ENCODE measurements at regions not wholly inside any gene's neighbourhood (a gene's known extent, or its start where the extent isn't known, plus 50 kb on each side); places are given as distances from the start of the nearest gene placed in this dataset.

- ATAC-seq (no peak), DNase-seq (no peak)
- Histone ChIP-seq H3K9me3 (peaks cover 19% of the 10 kb centered on the region), H3K4me1 (ENCODE audit: low read depth) (no peaks in the 10 kb centered on the region), H3K4me3 (no peak overlapping the region), H3K36me3 (ENCODE audit: low read depth) (no peaks in the 10 kb centered on the region)
- TF ChIP-seq CTCF (IDR thresholded peaks at IDR 0.05) = no peak
- intact Hi-C loops (cut with DNase I, micrococcal nuclease) = no loop called here
Observed at GRCh38 chr13:65401315-65401714, 1828.8 kb downstream of the PCDH9 start.

- no peak overlapping the region for H3K4me3 ChIP-seq
- peaks cover 23% of the 10 kb centered on the region for H3K9me3 ChIP-seq
- ATAC-seq (no peak), DNase-seq (no peak)
- intact Hi-C loops (cut with DNase I, micrococcal nuclease) = no loop called here
- TF ChIP-seq CTCF (IDR thresholded peaks at IDR 0.05) = no peak
- H3K36me3 ChIP-seq (ENCODE audit: low read depth) = no peaks in the 10 kb centered on the region
- no peaks in the 10 kb centered on the region for H3K4me1 ChIP-seq (ENCODE audit: low read depth)
Observed at GRCh38 chr13:65400702-65401101, 1829.4 kb downstream of the PCDH9 start.

- no peak for ATAC-seq
- no peak for TF ChIP-seq CTCF (IDR thresholded peaks at IDR 0.05)
- intact Hi-C loops (cut with DNase I, micrococcal nuclease) = no loop called here
Observed at GRCh38 chr13:65387743-65388347, 1842.3 kb downstream of the PCDH9 start.

GRCh38 chr13:65378943-65379519 is 1851.1 kb downstream of the PCDH9 start:
- no peak for TF ChIP-seq CTCF (IDR thresholded peaks at IDR 0.05)
- no peak overlapping the region for H3K4me3 ChIP-seq
- no peaks in the 10 kb centered on the region for H3K36me3 ChIP-seq (ENCODE audit: low read depth)
- H3K4me1 ChIP-seq (ENCODE audit: low read depth) = no peaks in the 10 kb centered on the region
- intact Hi-C loops (cut with DNase I, micrococcal nuclease) = no loop called here
- peaks cover 56% of the 10 kb centered on the region for H3K9me3 ChIP-seq
- DNase-seq (no peak), ATAC-seq (no peak)

More at GRCh38 chr13:65387743-65388347, 1842.3 kb downstream of the PCDH9 start:
- H3K4me1 ChIP-seq (ENCODE audit: low read depth) = no peaks in the 10 kb centered on the region
- peaks cover 41% of the 10 kb centered on the region for H3K9me3 ChIP-seq
- no peak for DNase-seq
- no peaks in the 10 kb centered on the region for H3K36me3 ChIP-seq (ENCODE audit: low read depth)
- H3K4me3 ChIP-seq = no peak overlapping the region

- intact Hi-C loops (cut with DNase I, micrococcal nuclease) = no loop called here
- TF ChIP-seq CTCF (IDR thresholded peaks at IDR 0.05) = no peak
- ATAC-seq (no peak), DNase-seq (no peak)
- Histone ChIP-seq H3K9me3 (peaks cover 56% of the 10 kb centered on the region), H3K36me3 (ENCODE audit: low read depth) (no peaks in the 10 kb centered on the region), H3K4me1 (ENCODE audit: low read depth) (no peaks in the 10 kb centered on the region), H3K4me3 (no peak overlapping the region)
Observed at GRCh38 chr13:65378484-65378883, 1851.7 kb downstream of the PCDH9 start.

Data from mucosa of descending colon (tissue), 3 donors.